HG03565 (cell line): ENCODE measurements at regions not wholly inside any gene's neighbourhood (a gene's known extent, or its start where the extent isn't known, plus 50 kb on each side); places are given as distances from the start of the nearest gene placed in this dataset.
"Not testable (repeated sequence)": the region's sequence is repeated elsewhere in the genome, so short reads cannot be mapped to it uniquely, and the experiment has no call there.

Experiments
- ATAC-seq: cut with Tn5 transposase; IDR thresholded peaks from one replicate; pipeline ENCODE4 v1.9.1; 2021; ENCODE audit warnings: mild to moderate bottlenecking, moderate library complexity; ENCODE audit not compliant: unreplicated experiment

DNA sequence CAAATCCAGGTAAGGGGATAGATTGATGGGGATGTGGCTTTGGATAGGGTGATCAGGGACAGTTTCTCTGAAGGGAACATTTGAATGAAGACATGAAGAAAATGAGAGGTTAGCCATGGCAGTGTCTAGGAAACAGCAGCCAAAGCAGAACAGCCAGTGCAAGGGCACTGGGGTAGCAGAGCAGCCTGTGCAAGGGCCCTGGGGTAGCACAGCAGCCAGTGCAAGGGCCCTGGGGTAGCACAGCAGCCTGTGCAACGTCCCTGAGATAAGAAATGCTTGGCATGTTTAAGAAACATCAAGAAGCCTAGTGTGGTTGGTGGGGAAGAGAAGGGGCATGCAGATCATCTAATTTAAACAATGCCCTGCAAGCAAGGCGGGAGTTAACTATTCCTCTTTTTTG is 128.5 kb downstream of the IRX5 start:
- ATAC-seq, result no peak

DNA sequence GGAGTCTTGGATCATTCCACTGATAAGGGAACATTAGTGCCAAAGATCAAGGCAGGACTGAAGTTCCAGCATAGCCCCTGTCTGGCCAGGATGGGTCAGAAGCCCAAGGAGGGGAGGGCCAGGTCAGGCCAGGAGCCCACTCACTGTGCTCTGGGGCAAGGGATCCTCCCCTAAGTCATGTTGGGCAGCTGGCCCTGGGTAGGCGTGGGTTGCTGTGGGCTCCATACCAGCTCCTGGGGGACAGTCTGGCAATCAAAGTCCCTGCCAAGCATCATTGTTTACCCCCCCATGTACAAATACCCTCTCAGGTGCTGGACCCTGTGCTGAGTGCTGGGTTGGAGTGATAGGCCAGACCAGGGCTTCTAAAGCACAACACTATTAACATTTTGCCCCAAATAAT is 130.5 kb downstream of the IRX5 start:
- ATAC-seq, result no peak

DNA sequence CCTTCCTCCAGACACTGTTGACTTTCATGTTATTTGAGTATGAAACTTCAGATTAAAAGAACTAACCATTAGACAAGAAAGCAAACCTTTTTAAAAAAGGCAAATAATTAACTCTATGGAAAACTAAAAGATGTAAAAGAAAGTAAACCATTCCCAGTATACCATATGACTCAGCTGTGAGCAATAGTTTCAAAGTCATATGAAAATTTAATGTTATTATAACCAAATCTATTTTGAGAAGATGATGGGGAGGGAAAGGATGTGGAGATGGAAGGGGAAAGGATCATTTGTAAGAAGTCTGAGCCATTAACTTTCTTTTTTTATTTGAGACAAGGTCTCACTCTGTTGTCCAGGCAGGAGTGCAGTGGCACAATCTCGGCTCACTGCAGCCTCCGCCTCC is 131.8 kb downstream of the IRX5 start:
- no peak for ATAC-seq

DNA sequence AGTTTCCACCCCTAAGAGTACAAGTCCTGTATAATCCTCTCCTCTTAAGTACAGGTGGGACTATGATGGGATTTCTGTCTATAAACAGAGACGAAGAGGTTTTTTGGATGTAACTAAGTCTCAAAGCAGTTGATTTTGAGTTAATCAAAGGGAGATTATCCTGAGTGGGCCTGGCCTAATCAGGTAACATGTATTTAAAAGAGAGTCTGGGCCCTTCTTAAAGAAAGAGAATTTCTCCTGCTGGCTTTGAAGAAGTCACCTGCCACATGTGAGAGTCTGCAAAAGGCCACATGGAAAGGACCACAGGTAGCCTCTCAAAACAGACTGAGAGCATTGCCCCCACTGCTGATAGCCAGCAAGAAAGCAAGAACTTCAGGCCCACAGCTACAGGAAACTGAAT is 142.3 kb downstream of the IRX5 start:
- ATAC-seq, result no peak

DNA sequence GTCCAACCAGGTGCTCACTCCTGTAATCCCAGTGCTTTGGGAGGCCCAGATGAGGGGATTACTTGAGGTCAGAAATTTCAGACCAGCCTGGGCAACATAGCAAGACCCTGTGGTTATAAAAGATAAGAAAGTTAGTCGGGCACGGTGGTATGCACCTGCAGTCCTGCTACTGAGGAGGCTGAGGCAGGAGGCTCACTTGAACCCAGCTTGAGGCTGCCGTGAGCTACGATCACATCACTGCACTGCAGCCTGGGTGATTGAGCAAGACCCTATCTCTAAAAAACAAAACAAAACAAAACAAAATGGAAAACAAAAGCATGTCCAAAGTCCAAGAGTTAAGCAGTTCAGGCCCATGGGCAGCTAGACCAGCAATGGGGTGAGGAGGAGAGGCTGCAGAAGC is 143.2 kb downstream of the IRX5 start:
- ATAC-seq, result no peak

DNA sequence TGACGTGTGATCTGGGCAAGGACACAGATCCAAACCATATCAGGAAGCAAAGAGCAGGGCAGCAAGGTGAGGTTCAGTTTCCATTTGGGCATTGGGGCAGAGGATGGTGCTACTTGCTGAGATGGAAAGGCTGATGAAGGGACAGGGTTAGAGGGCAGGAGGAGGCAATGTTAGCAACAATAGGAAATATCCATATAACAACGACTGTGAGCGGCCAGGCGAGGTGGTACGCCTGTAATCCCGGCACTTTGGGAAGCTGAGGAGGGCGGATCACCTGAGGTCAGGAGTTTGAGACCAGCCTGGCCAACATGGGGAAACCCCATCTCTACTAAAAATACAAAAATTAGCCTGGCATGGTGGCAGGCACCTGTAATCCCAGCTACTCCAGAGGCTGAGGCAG is 144.5 kb downstream of the IRX5 start:
- ATAC-seq, result not testable (repeated sequence)

DNA sequence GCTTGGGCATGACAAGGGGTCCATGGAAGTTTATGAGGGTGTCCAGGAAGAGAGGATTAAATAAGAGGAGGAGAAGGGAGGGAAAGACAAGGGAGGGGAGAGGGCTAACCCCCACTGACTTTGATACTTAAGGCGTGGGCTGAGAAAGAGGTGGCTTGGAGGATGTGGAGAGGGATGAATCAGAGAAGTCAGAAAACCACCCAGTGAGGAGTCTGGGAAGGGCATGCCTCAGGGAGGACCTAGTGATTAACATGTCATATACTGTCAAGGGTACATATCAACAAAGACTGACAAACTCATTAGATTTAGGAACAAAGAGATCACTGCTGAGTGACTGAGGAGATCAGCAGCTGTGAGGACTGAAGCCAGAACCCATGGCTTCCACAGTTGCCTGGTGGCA is 145.4 kb downstream of the IRX5 start:
- no peak for ATAC-seq

- no peak for ATAC-seq
These were observed 146.6 kb downstream of the IRX5 start for GRCh38 chr16:55077266-55077665.

GRCh38 chr16:55078153-55078552 is 147.5 kb downstream of the IRX5 start:
- ATAC-seq, result no peak

DNA sequence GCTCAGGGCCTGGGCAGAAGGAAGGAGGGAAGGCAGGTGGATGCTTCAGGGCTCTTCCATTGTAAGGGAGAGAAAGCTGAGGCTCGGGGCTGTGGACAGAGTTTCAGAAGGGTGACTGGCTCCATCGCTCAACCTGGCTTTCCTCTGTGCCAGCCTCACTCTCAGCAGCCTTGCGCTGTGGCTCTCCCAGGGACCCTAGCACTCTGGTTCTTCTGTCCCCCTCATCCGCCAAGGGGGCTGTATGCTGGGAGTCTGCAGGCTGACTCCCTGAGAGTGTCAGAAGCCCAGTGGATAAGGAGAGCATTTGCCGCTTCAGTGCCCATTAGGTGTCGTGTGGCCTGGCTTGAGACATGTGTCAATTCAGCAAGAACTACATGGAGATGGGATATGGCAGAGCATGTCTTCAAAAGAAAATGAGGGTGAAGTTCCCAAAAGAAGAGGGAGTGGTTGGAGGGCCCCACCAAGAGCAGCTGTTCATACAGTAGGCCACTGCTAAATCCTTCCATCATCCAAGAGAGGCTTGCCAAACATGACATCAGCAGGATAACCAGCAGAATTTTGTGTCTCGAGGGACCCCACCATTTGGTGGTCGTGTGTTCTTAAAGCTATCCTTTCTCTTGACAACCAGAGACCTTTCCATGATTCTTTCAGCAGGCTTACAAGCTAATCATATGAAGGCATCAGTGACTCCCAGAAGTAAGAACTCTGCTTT is 148.2 kb downstream of the IRX5 start:
- no peak for ATAC-seq

GRCh38 chr16:55081622-55082590 is 151.2 kb downstream of the IRX5 start:
- no peak for ATAC-seq

DNA sequence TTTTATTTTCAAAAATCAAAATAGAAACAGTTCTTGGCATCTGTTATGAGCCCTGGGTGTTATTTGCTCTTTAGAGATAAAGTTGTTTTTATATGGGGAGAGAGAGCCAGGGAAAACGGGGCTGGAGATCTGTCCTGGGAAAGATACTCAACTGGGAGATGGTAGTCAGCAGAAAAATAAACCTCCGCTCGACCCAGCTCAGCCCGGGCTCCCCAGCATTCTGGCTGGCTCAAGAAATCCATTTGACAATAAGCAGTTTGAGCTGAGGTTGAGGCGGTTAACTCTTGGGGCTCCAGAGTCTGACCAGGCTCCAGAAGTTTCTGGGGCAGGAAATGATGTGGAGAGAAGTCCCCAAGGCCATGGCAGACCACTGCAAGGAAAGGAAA is 151.9 kb downstream of the IRX5 start:
- ATAC-seq, result no peak

DNA sequence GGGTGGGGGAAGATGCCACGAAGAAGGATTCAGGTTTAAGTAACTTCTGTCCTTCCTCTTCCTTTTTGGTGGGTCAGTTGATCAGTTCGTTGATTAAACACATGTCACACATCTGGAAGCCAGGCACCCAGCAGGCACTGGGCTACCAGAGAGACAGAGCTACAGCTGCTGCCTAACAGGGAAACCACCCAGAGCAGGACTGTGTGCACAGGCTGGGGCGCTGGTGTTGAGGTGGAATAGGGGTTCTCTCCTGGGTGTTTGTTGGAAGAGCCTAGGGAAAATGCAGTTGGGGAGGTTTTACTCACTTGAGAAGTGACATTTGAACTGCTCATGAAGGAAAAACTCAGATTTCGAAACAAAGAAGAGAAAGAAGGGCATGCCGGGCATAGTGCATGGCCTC is 152.4 kb downstream of the IRX5 start:
- ATAC-seq, result no peak

DNA sequence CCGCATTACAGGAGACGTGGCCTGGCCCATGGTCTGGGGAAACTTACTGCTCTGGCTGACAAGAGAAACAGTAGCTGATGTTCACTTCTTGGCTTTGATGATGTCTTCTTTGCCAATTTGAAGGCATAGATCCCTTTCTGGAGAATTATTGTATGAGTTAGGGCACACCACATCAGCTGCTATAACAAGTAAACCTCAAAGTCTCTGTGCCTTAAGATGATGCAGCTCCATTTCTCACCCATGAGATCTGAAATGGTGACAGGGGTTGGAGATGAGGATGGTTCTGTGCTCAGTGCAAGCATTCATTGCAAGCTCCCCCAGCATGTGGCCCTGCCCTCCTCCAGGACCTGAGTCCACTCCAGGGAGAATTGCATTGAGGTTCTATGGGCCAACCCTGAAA is 157.4 kb downstream of the IRX5 start:
- no peak for ATAC-seq

- ATAC-seq, result no peak
These were observed 158.9 kb downstream of the IRX5 start for GRCh38 chr16:55089600-55089999.

GRCh38 chr16:55091213-55091870 is 160.7 kb downstream of the IRX5 start:
- no peak for ATAC-seq

DNA sequence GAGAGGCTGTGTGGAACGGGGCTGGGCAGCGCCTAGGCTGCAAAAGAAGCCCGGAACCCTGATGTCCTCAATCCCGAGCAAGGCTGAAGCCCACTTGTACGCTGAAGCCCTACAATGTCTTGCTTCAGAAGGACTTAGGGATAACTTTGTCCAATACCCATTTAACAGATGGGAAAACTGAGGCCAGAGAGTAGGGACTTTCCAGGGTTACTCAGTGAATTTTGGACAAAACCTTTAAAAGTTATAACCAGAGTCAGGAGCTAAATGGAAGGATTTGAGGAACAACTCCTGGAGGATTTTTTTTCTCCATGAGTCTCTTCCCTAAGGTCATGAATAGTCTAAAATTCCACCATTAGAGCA is 161.2 kb downstream of the IRX5 start:
- no peak for ATAC-seq

DNA sequence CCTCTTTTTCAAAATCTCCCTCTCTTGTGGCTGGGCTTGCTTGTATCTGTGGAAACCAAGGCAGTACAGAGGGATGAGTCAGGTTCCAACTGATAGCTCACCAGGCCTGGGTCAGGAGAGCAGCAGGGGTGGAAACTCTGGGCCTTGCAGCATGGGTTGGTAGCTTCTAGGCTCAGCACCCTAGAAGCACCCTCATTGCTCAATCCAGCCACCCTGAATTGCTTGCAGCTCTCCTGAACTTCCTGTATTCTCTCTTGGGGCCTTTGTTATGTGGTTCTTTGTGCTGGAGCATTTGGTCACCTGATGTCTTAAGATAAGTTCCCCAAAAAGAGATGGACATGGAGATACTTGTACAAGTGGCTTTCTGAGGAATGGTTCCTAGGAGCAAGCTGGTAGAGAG is 169.4 kb downstream of the IRX5 start:
- ATAC-seq, result no peak

GRCh38 chr16:55101026-55101425 is 170.4 kb downstream of the IRX5 start:
- no peak for ATAC-seq

DNA sequence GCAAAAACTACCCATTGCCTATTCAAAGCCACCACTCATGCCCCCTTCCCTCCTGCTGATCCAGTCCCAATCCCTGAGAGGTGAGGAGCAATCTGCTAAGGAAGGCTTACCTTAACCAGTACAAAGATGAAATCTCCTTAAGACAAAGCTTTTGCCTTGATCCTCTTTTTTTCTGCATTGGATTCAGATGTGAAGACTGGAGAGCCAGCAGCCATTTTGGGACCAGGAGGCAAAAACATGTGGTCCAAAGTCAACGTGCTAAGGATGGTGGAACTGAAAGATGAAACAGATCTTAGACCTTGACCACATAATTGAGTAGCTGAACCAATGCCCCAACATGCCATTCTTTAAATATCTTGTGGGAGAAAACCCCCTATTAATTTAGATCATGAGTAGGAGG is 171.4 kb downstream of the IRX5 start:
- ATAC-seq, result no peak

DNA sequence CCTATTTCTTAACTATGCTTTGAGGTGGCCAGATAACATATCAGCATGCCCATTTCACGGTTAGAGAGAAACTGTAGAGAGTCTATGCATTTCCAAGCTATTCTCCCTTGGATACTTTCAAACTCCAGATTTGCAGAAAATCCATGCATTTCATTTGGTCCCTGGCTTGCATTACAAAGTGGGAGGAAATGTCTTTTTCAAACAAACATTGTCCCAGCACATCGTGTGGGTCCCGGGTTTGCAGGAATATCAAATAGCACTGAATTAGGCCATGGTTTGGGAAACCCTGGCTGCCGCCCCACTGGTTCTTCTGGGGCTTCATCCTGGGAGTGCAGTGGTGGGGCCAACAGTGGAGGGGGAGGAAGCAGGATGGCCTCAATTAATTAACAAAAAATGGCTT is 171.9 kb downstream of the IRX5 start:
- no peak for ATAC-seq

DNA sequence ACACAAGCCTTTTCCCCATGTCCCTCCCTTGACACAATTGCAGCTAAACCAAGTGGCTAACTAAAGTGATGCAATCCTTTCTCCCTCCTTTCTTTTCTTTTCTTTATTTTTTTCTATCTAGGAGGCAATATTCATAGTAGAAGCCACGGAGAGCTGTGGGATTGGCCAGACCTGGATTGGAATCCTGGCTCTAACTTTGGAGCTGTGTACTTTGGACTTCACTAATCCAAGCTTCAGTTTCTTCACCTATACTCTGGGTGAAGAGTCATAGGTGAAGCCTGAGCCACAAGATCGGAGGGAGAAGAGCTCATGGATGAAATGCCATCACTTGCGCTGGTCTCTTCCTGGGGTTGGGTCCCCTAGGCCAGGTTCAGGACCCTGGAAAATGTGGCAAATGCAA is 177.2 kb downstream of the IRX5 start:
- ATAC-seq, result no peak
